HG03280 (cell line): ENCODE measurements at regions not wholly inside any gene's neighbourhood (a gene's known extent, or its start where the extent isn't known, plus 50 kb on each side); places are given as distances from the start of the nearest gene placed in this dataset.

Experiments used
- ATAC-seq: cut with Tn5 transposase; IDR thresholded peaks from one replicate; pipeline ENCODE4 v1.9.1; 2021; ENCODE audit warnings: mild to moderate bottlenecking, moderate library complexity; ENCODE audit not compliant: unreplicated experiment

DNA sequence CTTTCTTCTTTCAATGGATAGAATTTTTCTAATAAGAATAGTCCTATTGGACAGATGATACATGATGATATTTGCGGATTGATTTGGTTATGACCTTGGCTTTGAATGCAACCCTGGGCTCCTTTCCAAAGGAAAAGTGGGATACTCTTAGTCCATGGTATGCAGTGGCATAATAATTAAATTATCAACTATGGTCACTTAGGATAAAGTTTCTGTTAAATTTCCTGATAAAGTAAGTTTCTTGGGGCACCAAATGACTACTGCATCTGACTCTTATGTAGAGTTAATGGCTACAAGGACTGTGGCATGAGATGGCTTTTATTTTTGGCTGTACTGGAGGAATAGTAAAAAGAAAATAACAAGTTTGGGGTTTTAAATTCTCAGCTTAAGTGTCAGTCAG is 126.7 kb downstream of the QPCT start:
- no peak for ATAC-seq

- no peak for ATAC-seq
Observed at GRCh38 chr2:37471994-37472393, 127.6 kb downstream of the QPCT start.

DNA sequence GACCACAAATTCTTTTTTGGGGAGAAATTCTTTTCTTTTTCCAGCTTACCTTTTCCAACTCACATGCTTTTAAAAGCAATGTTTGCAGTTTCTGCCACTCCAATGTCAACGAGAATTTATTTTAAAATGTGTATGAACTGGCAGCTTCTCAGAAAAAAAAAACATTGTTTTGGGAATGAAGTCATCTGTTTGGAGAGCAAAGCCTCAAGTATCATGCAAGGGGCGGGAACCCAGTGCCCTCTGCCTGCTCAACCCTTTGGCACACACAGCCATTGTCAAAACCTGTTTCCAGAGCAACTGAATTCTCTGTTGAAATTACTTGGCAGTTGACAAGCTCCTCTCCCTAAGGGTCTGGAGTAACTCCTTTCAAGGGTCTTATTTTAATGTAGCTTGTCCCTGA is 128.5 kb downstream of the QPCT start:
- no peak for ATAC-seq

DNA sequence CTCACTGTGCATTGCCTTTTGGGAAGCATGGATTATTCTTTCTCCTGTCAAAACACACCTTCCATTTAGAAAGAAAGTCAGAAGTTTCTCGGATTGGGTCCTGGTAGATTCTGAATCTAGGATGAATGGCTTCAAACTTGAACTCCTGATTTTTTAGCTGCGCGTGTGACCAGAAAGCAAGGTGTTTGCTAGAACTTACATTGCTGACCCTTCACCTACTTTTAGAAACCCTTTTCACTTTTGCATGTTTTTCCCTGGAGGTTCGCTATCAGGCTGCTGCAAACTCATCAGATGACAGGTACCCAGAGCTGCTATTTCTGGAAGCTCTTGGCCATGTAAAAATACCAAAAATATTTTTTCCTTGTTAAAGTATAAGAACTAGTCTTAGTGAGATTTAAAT is 132.0 kb downstream of the QPCT start:
- no peak for ATAC-seq

DNA sequence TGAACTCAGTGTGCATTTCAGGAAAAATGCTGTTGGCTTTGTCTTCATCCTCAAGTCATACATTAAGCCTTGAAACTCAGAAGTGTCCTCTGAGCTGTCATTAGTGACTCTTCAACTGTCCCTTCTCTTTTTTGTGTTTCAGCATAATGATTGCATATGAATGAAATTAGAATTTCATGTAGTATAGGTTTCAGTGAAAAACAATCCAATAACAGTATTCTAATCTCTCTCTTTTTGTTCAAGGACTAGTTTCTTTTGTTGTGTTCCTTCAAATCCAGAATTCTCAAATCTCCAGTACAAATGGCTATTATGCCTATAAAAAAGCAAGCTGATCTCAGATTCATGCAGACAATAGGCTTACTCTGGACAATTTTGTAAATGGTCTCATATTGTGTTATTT is 133.5 kb downstream of the QPCT start:
- ATAC-seq: no peak

- ATAC-seq: no peak
Observed at GRCh38 chr2:37481244-37481643, 136.8 kb downstream of the QPCT start.

GRCh38 chr2:37489041-37489456 is 144.6 kb downstream of the QPCT start:
- no peak for ATAC-seq

- ATAC-seq: no peak
Observed at GRCh38 chr2:37489536-37489935, 145.1 kb downstream of the QPCT start.

- ATAC-seq: no peak
Observed at GRCh38 chr2:37493425-37493824, 149.0 kb downstream of the QPCT start.

DNA sequence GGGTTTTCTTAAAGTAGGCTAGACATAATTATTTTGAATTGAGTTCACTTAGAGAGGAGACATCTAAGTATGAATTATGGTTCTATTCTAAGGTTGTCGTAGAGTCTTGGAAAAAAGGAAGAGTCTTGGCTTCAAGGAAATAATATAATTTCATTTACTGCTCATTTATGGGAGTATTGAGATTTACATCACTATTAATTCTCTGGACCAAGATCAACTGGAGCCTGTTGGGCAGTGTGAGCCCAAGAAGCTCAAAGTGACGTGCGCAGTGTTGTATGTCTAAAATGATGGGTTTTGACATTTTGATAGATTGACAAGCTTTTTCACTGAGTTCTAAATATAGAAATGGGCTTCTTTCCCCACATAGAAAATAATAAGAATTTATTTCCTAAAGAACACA is 154.7 kb downstream of the QPCT start:
- no peak for ATAC-seq

GRCh38 chr2:37500031-37500430 is 155.6 kb downstream of the QPCT start:
- no peak for ATAC-seq

- ATAC-seq: no peak
Observed at GRCh38 chr2:37501113-37501512, 156.7 kb downstream of the QPCT start.

DNA sequence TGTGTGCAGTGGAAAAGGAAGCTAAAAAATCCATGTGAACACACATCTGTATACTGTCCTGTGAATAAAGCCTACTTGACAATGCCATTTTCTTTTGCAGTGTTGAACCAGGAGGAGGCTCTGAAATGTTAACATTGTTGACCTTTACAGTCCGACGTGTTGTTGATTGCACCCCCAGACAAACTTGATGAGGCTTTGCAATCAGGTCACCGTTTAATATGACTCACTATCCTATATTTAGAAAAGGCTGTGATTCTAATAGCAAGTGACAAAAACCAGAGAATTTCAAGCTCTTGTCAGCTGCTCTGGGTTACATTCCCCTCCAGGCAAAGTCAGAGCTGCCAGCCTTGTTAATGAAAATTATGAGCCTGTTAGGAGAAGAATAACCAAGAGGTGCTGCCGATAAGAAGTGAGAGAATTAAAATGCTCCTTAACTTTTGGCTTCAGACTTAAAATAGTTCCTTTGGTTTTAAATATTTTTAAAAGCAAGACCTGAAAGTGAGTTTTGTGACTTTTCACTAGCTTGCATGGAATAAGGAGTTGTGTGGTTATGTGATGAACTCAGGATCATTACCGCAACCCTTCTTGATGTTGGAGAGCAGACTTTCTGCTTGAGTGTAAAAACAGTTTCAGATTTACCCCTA is 162.1 kb downstream of the QPCT start:
- no peak for ATAC-seq

DNA sequence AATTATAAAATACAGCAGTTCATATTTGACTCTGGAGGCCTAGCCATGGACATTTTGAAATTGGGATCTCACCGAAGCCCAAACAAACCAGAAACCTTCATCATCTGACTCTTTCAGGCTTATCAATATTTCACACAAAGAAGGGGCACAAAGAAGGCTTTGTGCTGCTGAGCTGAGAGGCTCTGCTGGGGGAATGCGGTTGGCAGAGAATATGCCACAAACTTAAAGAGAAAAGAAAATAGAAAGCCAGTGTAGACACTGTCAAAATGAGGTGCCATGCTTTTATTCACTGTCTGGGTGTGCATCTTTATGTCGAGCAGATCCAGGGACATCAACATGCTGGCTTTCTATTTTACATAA is 162.6 kb downstream of the QPCT start:
- no peak for ATAC-seq

GRCh38 chr2:37507703-37508102 is 163.3 kb downstream of the QPCT start:
- no peak for ATAC-seq

DNA sequence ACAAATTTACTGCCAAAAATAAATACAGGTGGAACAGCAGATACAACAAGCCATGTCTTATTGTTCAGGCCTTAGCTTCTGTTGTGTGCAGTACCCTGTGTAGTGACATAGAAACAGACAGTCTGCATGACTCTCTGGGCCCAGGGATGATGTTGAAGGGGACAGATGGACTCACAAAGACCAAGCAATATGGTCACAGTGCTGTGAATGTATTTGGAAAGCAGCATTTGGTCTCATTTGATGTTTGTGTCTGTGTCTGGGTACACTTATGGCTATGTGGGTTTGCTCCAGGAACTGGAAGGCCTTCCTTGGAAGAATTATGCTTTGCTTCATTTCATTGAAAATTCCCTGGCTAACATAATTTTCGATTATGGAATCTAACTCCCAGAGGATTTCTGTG is 158.5 kb downstream of the CDC42EP3 start:
- no peak for ATAC-seq

DNA sequence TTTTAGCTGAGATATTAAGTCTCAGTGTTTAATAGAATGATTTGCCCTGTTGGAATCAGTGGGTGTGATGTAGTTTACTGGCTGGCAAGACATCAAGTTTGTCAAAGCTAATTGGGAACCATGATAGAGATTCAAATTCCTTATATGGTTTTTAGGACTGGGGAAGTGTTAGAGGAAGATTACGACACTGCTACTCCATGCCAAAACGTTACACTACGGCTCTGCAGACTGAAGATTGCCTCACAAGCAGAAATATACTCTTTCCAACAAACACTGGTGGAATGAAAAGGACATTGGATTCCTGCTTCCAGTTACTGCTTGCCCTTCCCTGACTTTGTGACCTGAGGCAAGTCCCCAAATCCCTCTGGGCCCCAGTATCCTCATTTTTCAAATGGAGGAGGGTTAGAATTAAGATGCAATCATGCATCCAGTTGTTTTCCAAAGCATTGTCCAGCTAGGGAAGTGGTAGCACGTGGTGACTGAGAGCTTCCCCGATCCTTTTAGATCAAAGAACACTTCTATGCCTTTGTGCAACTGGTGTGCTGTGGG is 147.6 kb downstream of the CDC42EP3 start:
- ATAC-seq: no peak

DNA sequence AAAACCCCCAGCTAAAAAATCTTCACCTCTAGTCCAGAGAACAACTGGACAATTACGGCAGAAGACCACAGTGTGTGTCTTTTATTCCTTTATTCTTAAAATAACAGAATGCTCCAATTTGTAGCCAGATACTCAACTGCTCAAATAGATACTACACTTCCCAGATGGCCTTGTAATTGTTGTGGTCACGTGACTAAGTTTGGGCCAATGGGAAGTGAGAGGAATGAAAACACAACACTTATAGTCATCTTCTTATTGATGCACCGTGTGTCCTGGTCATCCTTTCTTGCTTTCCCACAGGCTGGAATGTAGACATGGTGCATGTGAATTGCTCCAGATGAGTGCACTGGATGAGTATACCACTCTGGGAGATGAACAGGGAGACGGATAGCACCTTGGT is 145.1 kb downstream of the CDC42EP3 start:
- no peak for ATAC-seq

- ATAC-seq: no peak
Observed at GRCh38 chr2:37526856-37527255, 144.6 kb downstream of the CDC42EP3 start.

GRCh38 chr2:37527361-37527760 is 144.1 kb downstream of the CDC42EP3 start:
- ATAC-seq: no peak

- no peak for ATAC-seq
Observed at GRCh38 chr2:37529830-37530415, 141.5 kb downstream of the CDC42EP3 start.

DNA sequence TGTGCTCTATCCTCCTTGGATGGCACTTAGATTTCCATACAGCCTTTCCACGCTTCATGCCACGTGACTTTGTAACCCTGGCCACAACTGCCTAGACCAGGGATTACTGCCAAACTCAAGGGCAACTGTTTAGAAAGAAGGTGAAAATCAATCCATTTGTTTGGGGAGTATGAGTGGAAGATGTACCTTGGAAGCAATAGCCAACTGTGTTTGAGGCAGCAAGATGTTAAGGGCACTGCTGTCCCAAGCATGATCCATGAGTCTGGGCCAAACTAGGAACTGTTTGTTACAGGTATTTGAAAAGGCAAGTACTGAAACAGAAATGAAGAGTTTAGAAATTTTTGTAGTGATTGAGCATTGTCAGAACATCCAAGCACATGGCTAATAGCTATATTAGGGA is 138.9 kb downstream of the CDC42EP3 start:
- no peak for ATAC-seq

GRCh38 chr2:37537316-37537715 is 134.1 kb downstream of the CDC42EP3 start:
- ATAC-seq: no peak
